HL-60 (cell line): ENCODE measurements at regions not wholly inside any gene's neighbourhood (a gene's known extent, or its start where the extent isn't known, plus 50 kb on each side); places are given as distances from the start of the nearest gene placed in this dataset.

Experiments used
- DNase-seq, 2 experiments: peaks; one replicate each; pipeline ENCODE4 v3.0.0-alpha.2; 2010 to 2020; ENCODE audit warnings: low read depth in 1 of 2, low spot score in 1 of 2
- H3K27ac ChIP-seq: fragments of 250-450 bp; sonication (Bioruptor Pico); replicated peaks from 2 replicates; pipeline ENCODE4 v1.5.1; 2020; ENCODE audit warnings: mild to moderate bottlenecking, moderate library complexity
- H3K27me3 ChIP-seq: fragments of 250-450 bp; sonication (Bioruptor Pico); 2 replicates; pipeline ENCODE4 v1.5.1; 2021; ENCODE audit warnings: mild to moderate bottlenecking, moderate library complexity; ENCODE audit not compliant: insufficient read depth, poor library complexity, severe bottlenecking
- H3K4me3 ChIP-seq: replicated peaks from 2 replicates; pipeline ENCODE4 v1.5.1; 2011; ENCODE audit warnings: mild to moderate bottlenecking, control low read depth, low read length; ENCODE audit not compliant: insufficient read depth
- GABPA ChIP-seq: IDR thresholded peaks from 2 replicates; pipeline ENCODE4 v1.6.1; 2012; ENCODE audit warnings: low read depth
- POLR2AphosphoS5 ChIP-seq: IDR thresholded peaks from 2 replicates; pipeline ENCODE4 v1.6.1; 2012; ENCODE audit warnings: low read depth
- REST ChIP-seq: IDR thresholded peaks from 2 replicates; pipeline ENCODE4 v1.6.1; 2012; ENCODE audit warnings: low read depth; ENCODE audit not compliant: insufficient replicate concordance
- SPI1 ChIP-seq: IDR thresholded peaks from 2 replicates; pipeline ENCODE4 v1.6.1; 2012; ENCODE audit warnings: low read depth, mild to moderate bottlenecking, borderline replicate concordance
- TF ChIP-seq, protein P1 (sequence below): IDR thresholded peaks from one replicate; pipeline ENCODE4 v1.5.1; 2011; ENCODE audit warnings: low read length, control low read depth, inconsistent platforms; ENCODE audit not compliant: insufficient read depth

DNA sequence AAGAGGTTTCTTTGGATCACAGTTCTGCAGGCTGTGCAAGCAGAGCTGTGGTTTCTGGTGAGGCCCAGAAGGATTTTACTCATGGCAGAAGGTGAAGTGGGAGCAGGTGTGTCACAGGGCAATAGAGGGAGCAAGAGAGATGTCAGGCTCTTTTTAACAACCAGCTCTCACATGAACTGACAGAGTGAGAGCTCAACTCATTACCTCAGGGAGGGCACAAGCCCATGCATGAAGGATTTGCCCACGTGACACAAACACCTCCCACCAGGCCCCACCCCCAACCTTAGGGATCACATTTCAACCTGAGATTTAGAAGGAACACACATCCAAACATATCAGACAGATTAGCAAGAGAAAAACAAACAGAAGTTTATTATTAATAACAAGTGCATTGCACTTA is 470.4 kb downstream of the GALC start:
- H3K27ac ChIP-seq: no peak overlapping the region
- no peak for DNase-seq
- TF ChIP-seq SPI1: no peak
- no peak for TF ChIP-seq GABPA
- TF ChIP-seq POLR2AphosphoS5: no peak
- TF ChIP-seq, protein P1, sequence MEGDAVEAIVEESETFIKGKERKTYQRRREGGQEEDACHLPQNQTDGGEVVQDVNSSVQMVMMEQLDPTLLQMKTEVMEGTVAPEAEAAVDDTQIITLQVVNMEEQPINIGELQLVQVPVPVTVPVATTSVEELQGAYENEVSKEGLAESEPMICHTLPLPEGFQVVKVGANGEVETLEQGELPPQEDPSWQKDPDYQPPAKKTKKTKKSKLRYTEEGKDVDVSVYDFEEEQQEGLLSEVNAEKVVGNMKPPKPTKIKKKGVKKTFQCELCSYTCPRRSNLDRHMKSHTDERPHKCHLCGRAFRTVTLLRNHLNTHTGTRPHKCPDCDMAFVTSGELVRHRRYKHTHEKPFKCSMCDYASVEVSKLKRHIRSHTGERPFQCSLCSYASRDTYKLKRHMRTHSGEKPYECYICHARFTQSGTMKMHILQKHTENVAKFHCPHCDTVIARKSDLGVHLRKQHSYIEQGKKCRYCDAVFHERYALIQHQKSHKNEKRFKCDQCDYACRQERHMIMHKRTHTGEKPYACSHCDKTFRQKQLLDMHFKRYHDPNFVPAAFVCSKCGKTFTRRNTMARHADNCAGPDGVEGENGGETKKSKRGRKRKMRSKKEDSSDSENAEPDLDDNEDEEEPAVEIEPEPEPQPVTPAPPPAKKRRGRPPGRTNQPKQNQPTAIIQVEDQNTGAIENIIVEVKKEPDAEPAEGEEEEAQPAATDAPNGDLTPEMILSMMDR: no peak
- no peak for TF ChIP-seq REST
- no peak overlapping the region for H3K4me3 ChIP-seq
- no peaks in the 10 kb centered on the region for H3K27me3 ChIP-seq

DNA sequence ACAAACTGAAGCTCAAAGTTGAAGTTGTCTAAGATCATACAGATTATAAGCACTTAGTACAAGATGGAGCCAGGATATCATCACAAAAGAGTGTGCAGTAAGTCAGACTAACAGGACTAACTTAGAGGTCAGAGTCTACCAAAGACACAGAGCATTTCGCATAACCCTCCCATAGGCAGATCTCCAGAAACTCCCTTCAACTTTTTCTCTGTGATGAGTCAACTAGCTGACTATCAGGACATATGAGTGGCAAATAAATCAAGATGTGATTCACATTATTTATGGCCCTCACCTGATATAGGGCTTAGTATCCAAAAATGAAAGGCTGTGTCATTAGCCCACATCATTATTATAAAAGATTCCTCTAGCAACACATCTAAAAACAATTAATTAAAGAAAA is 484.6 kb downstream of the GALC start:
- DNase-seq: no peak
- no peak overlapping the region for H3K27ac ChIP-seq
- no peak overlapping the region for H3K4me3 ChIP-seq
- H3K27me3 ChIP-seq: no peaks in the 10 kb centered on the region
- no peak for TF ChIP-seq POLR2AphosphoS5

- no peak for DNase-seq
- TF ChIP-seq, protein P1: no peak
- no peak for TF ChIP-seq POLR2AphosphoS5
- TF ChIP-seq GABPA: no peak
- no peak for TF ChIP-seq SPI1
- no peak for TF ChIP-seq REST
- Histone ChIP-seq H3K27ac (no peak overlapping the region), H3K4me3 (no peak overlapping the region), H3K27me3 (no peaks in the 10 kb centered on the region)
Measured at GRCh38 chr14:87503711-87504110, 489.3 kb downstream of the GALC start.

GRCh38 chr14:87497301-87497700 is 495.7 kb downstream of the GALC start:
- Histone ChIP-seq H3K27ac (no peak overlapping the region), H3K4me3 (no peak overlapping the region), H3K27me3 (no peaks in the 10 kb centered on the region)
- DNase-seq: no peak
- TF ChIP-seq, protein P1: no peak
- no peak for TF ChIP-seq GABPA
- TF ChIP-seq SPI1: no peak
- no peak for TF ChIP-seq REST
- no peak for TF ChIP-seq POLR2AphosphoS5
